Parathyroid adenoma (tissue), 2 donors: ENCODE measurements at regions not wholly inside any gene's neighbourhood (a gene's known extent, or its start where the extent isn't known, plus 50 kb on each side); places are given as distances from the start of the nearest gene placed in this dataset.

ENCODE experiments used
- H2AFZ ChIP-seq: fragments of 300-600 bp; sonication (generic); one replicate; pipeline ENCODE4 v1.7.0; 2017; ENCODE audit warnings: antibody characterized with exemption, mild to moderate bottlenecking
- H3K27ac ChIP-seq: fragments of 300-600 bp; sonication (generic); one replicate; pipeline ENCODE4 v1.7.0; 2017
- H3K27me3 ChIP-seq: fragments of 300-600 bp; sonication (generic); one replicate; pipeline ENCODE4 v1.7.0; 2017; ENCODE audit warnings: low read length; ENCODE audit not compliant: control insufficient read depth, insufficient read depth
- H3K36me3 ChIP-seq: fragments of 300-600 bp; sonication (generic); one replicate; pipeline ENCODE4 v1.7.0; 2017; ENCODE audit warnings: low read length; ENCODE audit not compliant: control insufficient read depth, insufficient read depth
- H3K4me1 ChIP-seq: fragments of 300-600 bp; sonication (generic); one replicate; pipeline ENCODE4 v1.7.0; 2017; ENCODE audit warnings: control low read depth
- H3K4me2 ChIP-seq: fragments of 300-600 bp; sonication (generic); one replicate; pipeline ENCODE4 v1.7.0; 2017; ENCODE audit warnings: low read length
- H3K4me3 ChIP-seq: fragments of 300-600 bp; sonication (generic); one replicate; pipeline ENCODE4 v1.7.0; 2017; ENCODE audit warnings: low read depth, low read length
- H3K79me2 ChIP-seq: fragments of 300-600 bp; sonication (generic); one replicate; pipeline ENCODE4 v1.7.0; 2017; ENCODE audit warnings: control low read depth
- H3K9ac ChIP-seq: fragments of 300-600 bp; sonication (generic); one replicate; pipeline ENCODE4 v1.7.0; 2017; ENCODE audit warnings: mild to moderate bottlenecking
- H3K9me3 ChIP-seq: fragments of 300-600 bp; sonication (generic); one replicate; pipeline ENCODE4 v1.7.0; 2017; ENCODE audit warnings: low read length; ENCODE audit not compliant: control insufficient read depth
- CTCF ChIP-seq: fragments of 300-600 bp; sonication (generic); IDR thresholded peaks from one replicate; pipeline ENCODE4 v1.7.0; 2017; ENCODE audit warnings: antibody characterized with exemption, mild to moderate bottlenecking
- donor health status: primary hyperparathyroidism.

- H3K79me2 ChIP-seq: no peaks in the 10 kb centered on the region
- H3K36me3 ChIP-seq: no peaks in the 10 kb centered on the region
- H3K4me2 ChIP-seq: no peak overlapping the region
- no peak overlapping the region for H3K4me3 ChIP-seq
- no peaks in the 10 kb centered on the region for H3K27me3 ChIP-seq
- H2AFZ ChIP-seq: no peak overlapping the region
- H3K4me1 ChIP-seq: no peaks in the 10 kb centered on the region
- no peak for TF ChIP-seq CTCF
- H3K27ac ChIP-seq: no peak overlapping the region
- no peak overlapping the region for H3K9ac ChIP-seq
- H3K9me3 ChIP-seq: no peaks in the 10 kb centered on the region
Observed at GRCh38 chr13:50238922-50239321, 223.7 kb downstream of the KCNRG start.

DNA sequence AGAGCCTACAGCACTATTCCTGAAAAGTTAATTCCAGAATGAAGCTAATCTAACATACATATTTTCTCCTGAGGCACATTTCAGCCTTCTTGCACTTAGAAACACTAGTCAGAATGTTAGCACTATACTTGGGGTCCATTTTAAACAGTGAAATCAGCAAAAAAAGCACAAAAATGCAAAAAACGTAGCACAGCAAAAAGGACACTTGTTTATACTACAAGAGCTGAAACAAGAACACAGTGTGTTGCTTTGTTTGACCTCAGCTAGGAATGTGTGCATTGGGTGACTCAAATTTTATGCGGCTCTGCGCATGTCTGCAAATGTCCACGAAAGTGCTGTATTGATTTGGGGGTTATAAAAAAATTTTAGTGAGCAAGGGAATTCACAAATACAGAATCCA, 226.2 kb downstream of the KCNRG start:
- H3K36me3 ChIP-seq: no peaks in the 10 kb centered on the region
- H3K4me3 ChIP-seq: no peak overlapping the region
- H3K27me3 ChIP-seq: no peaks in the 10 kb centered on the region
- H2AFZ ChIP-seq: no peak overlapping the region
- no peak for TF ChIP-seq CTCF
- H3K79me2 ChIP-seq: no peaks in the 10 kb centered on the region
- H3K9me3 ChIP-seq: no peaks in the 10 kb centered on the region
- H3K4me2 ChIP-seq: no peak overlapping the region
- H3K4me1 ChIP-seq: no peaks in the 10 kb centered on the region
- H3K9ac ChIP-seq: no peak overlapping the region
- H3K27ac ChIP-seq: no peak overlapping the region

- Histone ChIP-seq H3K79me2 (no peaks in the 10 kb centered on the region), H3K4me2 (no peak overlapping the region), H3K27ac (no peak overlapping the region), H3K9ac (no peak overlapping the region), H3K4me3 (no peak overlapping the region), H3K36me3 (no peaks in the 10 kb centered on the region), H3K27me3 (no peaks in the 10 kb centered on the region), H3K9me3 (no peaks in the 10 kb centered on the region), H2AFZ (no peak overlapping the region), H3K4me1 (no peaks in the 10 kb centered on the region)
- TF ChIP-seq CTCF: no peak
Observed at GRCh38 chr13:50243931-50244330, 228.7 kb downstream of the KCNRG start.

- Histone ChIP-seq H3K9ac (no peak overlapping the region), H3K9me3 (no peaks in the 10 kb centered on the region), H3K4me3 (no peak overlapping the region), H3K27ac (no peak overlapping the region), H3K79me2 (no peaks in the 10 kb centered on the region), H3K4me2 (no peak overlapping the region), H2AFZ (no peak overlapping the region), H3K36me3 (no peaks in the 10 kb centered on the region), H3K27me3 (no peaks in the 10 kb centered on the region), H3K4me1 (no peaks in the 10 kb centered on the region)
- TF ChIP-seq CTCF: no peak
Observed at GRCh38 chr13:50244355-50244712, 229.1 kb downstream of the KCNRG start.

GRCh38 chr13:50244713-50245574, 229.7 kb downstream of the KCNRG start:
- H3K4me2 ChIP-seq: no peak overlapping the region
- no peak overlapping the region for H3K4me3 ChIP-seq
- H3K9ac ChIP-seq: no peak overlapping the region
- no peaks in the 10 kb centered on the region for H3K4me1 ChIP-seq
- H3K79me2 ChIP-seq: no peaks in the 10 kb centered on the region
- H3K9me3 ChIP-seq: no peaks in the 10 kb centered on the region
- no peak for TF ChIP-seq CTCF
- H3K27me3 ChIP-seq: no peaks in the 10 kb centered on the region
- no peaks in the 10 kb centered on the region for H3K36me3 ChIP-seq
- no peak overlapping the region for H2AFZ ChIP-seq
- H3K27ac ChIP-seq: no peak overlapping the region
